ENCODE measurements at regions not wholly inside any gene's neighbourhood (a gene's known extent, or its start where the extent isn't known, plus 50 kb on each side); places are given as distances from the start of the nearest gene placed in this dataset.

- H3K4me3 ChIP-seq (ENCODE audit: low read depth, low read length): no peak overlapping the region
- DNase-seq (ENCODE audit: low read depth, low spot score): no peak
- in situ Hi-C loops (cut with HindIII; ENCODE audit: low sequenced_read_pairs): no loop called here
- TF ChIP-seq CTCF (IDR thresholded peaks at IDR 0.05; ENCODE audit: low read depth, low read length): no peak
Observed at GRCh38 chr4:121472937-121473721, 92.3 kb upstream of the QRFPR start.

- no peak for DNase-seq (ENCODE audit: low read depth, low spot score)
- in situ Hi-C loops (cut with HindIII; ENCODE audit: low sequenced_read_pairs): no loop called here
- H3K4me3 ChIP-seq (ENCODE audit: low read depth, low read length): no peak overlapping the region
- TF ChIP-seq CTCF (IDR thresholded peaks at IDR 0.05; ENCODE audit: low read depth, low read length): no peak
Observed at GRCh38 chr4:121464854-121465253, 84.0 kb upstream of the QRFPR start.

GRCh38 chr4:121462660-121463261, 81.9 kb upstream of the QRFPR start:
- no peak overlapping the region for H3K4me3 ChIP-seq (ENCODE audit: low read depth, low read length)
- TF ChIP-seq CTCF (IDR thresholded peaks at IDR 0.05; ENCODE audit: low read depth, low read length): peak; percentile 85
- peak; percentile 72 for DNase-seq (ENCODE audit: low read depth, low spot score)
- in situ Hi-C loops (cut with HindIII; ENCODE audit: low sequenced_read_pairs): no loop called here

GRCh38 chr4:121459026-121459425, 78.2 kb upstream of the QRFPR start:
- H3K4me3 ChIP-seq (ENCODE audit: low read depth, low read length): no peak overlapping the region
- TF ChIP-seq CTCF (IDR thresholded peaks at IDR 0.05; ENCODE audit: low read depth, low read length): no peak
- in situ Hi-C loops (cut with HindIII; ENCODE audit: low sequenced_read_pairs): no loop called here
- DNase-seq (ENCODE audit: low read depth, low spot score): no peak

GRCh38 chr4:121457278-121457875, 76.6 kb upstream of the QRFPR start:
- H3K4me3 ChIP-seq (ENCODE audit: low read depth, low read length): no peak overlapping the region
- DNase-seq (ENCODE audit: low read depth, low spot score): no peak
- in situ Hi-C loops (cut with HindIII; ENCODE audit: low sequenced_read_pairs): no loop called here
- TF ChIP-seq CTCF (IDR thresholded peaks at IDR 0.05; ENCODE audit: low read depth, low read length): no peak

- no peak for TF ChIP-seq CTCF (IDR thresholded peaks at IDR 0.05; ENCODE audit: low read depth, low read length)
- in situ Hi-C loops (cut with HindIII; ENCODE audit: low sequenced_read_pairs): no loop called here
- no peak for DNase-seq (ENCODE audit: low read depth, low spot score)
- no peak overlapping the region for H3K4me3 ChIP-seq (ENCODE audit: low read depth, low read length)
Observed at GRCh38 chr4:121455285-121455684, 74.5 kb upstream of the QRFPR start.
